ENCODE measurements at regions not wholly inside any gene's neighbourhood (a gene's known extent, or its start where the extent isn't known, plus 50 kb on each side); places are given as distances from the start of the nearest gene placed in this dataset.

- TF ChIP-seq POLR2AphosphoS5 (IDR thresholded peaks at IDR 0.05; ENCODE audit: borderline replicate concordance, low read depth, low read length): no peak
- no peak for TF ChIP-seq EZH2 (IDR thresholded peaks at IDR 0.05)
These were observed 101.5 kb downstream of the VCPKMT start for GRCh38 chr14:50014809-50015430.

Data from SK-N-MC (cell line).